Erythroblast (primary cell): ENCODE measurements at regions not wholly inside any gene's neighbourhood (a gene's known extent, or its start where the extent isn't known, plus 50 kb on each side); places are given as distances from the start of the nearest gene placed in this dataset.

ENCODE experiments used
- DNase-seq, 2 experiments: peaks; one replicate each; lab custom pipeline; 2025; lab: John Stamatoyannopoulos, UW
- GATA1 ChIP-seq: IDR thresholded peaks from 2 replicates; pipeline ENCODE4 v1.6.1; 2011; ENCODE audit warnings: low read depth, mild to moderate bottlenecking, control low read depth, low read length, moderate library complexity
- POLR2A ChIP-seq: IDR thresholded peaks from 2 replicates; pipeline ENCODE4 v1.6.1; 2011; ENCODE audit warnings: mild to moderate bottlenecking, low read length

- DNase-seq, result no peak
- TF ChIP-seq GATA1 (no peak), POLR2A (no peak)
Observed at GRCh38 chr13:80441968-80442367, 101.0 kb upstream of the SPRY2 start.

DNA sequence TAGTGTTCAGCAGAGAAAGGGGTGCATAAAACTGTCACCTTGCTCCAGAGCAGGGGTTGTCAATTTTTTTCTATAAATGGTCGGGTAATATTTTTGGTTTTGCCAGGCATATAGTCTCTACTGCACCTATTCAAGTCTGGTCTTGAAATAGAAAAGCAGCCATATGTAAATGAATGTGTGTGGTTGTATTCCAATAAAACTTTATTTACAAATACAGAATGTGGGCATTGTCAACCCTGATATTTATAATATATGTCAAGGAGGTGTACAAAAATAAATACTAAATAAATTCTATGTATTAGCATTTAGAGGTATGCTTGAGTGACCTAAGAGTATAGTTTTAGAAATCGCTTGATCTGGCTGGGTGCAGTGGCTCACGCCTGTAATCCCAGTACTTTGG, 97.6 kb upstream of the SPRY2 start:
- no peak for DNase-seq
- no peak for TF ChIP-seq POLR2A
- TF ChIP-seq GATA1, result no peak

GRCh38 chr13:80437231-80437630, 96.3 kb upstream of the SPRY2 start:
- TF ChIP-seq POLR2A, result no peak
- TF ChIP-seq GATA1, result no peak
- DNase-seq, result no peak

GRCh38 chr13:80436571-80437169, 95.7 kb upstream of the SPRY2 start:
- TF ChIP-seq POLR2A, result no peak
- TF ChIP-seq GATA1, result no peak
- no peak for DNase-seq

DNA sequence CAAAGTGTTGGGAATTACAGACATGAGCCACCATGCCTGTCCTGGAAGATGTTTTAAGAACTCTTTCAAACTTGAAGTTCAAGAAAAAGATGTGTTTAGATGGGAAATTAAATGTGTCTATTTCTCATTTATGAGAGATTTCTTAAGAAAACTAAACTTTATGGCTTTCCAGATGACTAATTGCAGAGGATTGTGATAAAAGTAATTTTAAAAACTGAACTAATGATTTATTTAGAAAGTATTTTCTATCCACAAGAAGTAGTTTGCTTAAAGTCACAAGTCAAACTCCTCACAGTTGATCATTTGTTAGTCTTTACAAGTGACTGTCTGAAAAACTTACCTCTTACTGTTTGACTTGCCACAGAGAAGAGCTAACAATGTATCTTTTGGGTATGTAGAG, 89.6 kb upstream of the SPRY2 start:
- TF ChIP-seq POLR2A (no peak), GATA1 (no peak)

GRCh38 chr13:80428349-80429096, 87.6 kb upstream of the SPRY2 start:
- DNase-seq, result no peak
- TF ChIP-seq POLR2A (no peak), GATA1 (no peak)

More for the DNA sequence above, 89.6 kb upstream of the SPRY2 start:
- DNase-seq, result no peak

DNA sequence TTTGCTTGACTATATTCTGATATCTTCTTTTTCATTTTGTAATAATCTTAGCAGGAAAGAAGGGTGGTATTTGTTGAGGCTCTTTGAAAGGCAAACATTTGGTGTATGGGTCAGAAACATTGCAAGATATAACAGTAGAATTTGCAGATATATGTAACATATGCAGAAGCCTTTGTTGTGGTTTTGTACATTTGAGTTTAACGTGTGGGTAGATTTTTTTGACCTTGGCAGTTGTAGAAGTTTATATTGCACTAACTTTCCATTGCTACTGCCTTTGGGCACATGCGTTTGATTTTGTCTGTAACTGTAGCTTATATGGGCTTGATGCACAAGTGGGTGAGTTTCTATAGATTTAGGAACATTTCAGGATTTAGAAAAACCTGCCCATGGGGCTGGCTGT, 78.5 kb upstream of the SPRY2 start:
- TF ChIP-seq GATA1 (no peak), POLR2A (no peak)
- DNase-seq, result no peak

GRCh38 chr13:80413611-80414010, 72.7 kb upstream of the SPRY2 start:
- TF ChIP-seq POLR2A (no peak), GATA1 (no peak)
- DNase-seq, result no peak

DNA sequence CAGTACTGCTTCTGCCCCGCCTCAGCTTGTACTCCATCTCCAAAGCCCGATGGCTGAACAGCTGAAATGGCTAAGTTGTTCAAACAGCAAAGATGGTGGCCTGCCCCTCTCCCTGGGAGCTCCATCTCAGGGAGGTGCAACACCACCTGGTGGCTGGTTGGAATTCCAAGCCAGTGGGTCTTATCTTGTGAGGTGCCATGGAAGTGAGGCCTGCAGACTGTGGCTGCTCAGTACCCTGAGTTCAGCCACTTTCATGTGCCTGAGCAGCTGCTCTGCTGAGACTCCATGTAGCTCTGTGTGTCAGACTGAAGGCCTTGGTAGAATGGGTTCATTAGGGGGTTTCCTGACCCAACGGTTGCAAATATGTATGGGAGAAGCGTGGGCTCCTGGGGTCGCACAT, 67.3 kb upstream of the SPRY2 start:
- TF ChIP-seq POLR2A (no peak), GATA1 (no peak)
- DNase-seq, result peak; percentile 6 to 12

GRCh38 chr13:80400865-80401426, 60.0 kb upstream of the SPRY2 start:
- no peak for TF ChIP-seq GATA1
- no peak for TF ChIP-seq POLR2A
- no peak for DNase-seq

- TF ChIP-seq GATA1 (no peak), POLR2A (no peak)
- DNase-seq, result no peak
Observed at GRCh38 chr13:80400164-80400864, 59.4 kb upstream of the SPRY2 start.

DNA sequence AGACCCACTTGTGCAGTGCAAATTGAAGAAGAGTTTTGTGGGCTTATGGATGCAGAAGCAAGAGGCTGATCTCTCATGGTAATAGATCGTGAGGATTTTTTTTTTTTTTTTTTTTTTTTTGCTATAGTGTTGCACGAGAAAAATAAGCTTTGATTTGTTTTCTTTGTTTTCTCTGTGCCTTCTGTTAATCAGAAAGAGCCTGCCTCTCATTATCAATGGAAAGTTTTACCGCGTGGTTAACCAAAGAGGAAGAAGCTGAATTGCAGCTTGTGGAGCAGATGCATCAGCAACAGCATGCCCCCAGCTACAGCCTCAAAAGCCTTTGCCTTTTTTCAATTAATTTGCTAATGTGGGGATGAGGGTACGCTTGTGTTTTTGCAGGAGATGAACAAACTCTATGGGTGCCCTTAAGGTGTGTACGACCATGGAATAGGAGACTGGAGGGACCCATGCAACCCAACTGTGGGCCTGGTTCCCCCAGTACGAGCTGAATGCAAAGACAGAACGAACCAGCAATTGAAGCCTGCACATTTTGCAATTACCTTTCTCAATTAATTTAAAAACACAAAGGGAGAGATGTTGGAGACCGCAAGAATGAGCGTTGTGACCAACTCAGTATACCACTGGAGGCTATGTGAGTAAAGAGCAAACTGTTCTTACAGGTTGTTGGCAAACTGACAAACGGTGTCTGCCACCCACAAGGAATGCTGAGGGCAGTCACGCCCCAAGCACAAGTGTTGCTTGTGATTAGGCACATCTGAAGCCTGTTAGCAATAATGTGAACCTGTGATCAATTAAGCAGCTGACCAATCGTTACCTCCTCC, 58.6 kb upstream of the SPRY2 start:
- peak; percentile 6 to 43 for DNase-seq
- no peak for TF ChIP-seq POLR2A
- TF ChIP-seq GATA1, result no peak
